ENCODE measurements at regions not wholly inside any gene's neighbourhood (a gene's known extent, or its start where the extent isn't known, plus 50 kb on each side); places are given as distances from the start of the nearest gene placed in this dataset.
"Not testable (repeated sequence)": the region's sequence is repeated elsewhere in the genome, so short reads cannot be mapped to it uniquely, and the experiment has no call there.

DNA sequence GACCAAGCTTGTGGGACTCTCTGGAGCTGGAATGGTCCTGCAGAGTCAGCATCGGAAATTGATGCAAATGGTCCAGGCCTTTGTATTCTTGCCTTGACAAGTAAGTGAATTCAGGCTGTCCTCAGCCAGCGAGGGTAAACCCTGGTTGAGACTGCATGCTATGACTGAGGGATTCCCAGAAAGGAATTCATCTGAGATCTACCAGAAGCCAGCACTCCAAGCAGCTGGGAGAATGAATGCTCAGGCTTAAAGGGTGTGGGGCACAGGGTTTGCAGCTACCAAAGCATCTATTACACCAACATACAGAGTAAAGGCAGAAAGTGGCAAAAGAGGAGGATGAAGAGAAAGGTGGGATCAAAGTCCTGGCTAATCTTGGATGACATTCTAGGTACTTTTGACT is 257.0 kb upstream of the LYPLAL1 start:
- DNase-seq, result no peak

DNA sequence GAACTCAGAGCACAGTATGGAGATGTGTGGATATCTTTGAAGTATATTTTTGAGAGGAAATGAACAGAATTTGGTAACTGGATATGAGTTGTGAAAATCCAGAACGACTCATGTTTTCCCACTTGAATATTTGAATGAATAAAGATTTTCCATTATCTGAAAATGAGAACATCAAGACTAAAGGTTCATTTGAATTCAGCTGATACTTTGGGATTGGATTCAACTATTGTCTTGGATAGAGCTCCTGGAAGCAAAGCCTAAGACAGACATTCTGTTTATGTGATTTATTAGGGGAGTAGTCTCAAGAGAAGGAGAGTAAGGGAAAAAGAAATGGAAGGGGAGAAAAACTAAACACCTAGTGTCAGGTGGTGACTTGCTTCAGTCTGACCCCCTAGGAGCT is 256.0 kb upstream of the LYPLAL1 start:
- DNase-seq, result no peak

DNA sequence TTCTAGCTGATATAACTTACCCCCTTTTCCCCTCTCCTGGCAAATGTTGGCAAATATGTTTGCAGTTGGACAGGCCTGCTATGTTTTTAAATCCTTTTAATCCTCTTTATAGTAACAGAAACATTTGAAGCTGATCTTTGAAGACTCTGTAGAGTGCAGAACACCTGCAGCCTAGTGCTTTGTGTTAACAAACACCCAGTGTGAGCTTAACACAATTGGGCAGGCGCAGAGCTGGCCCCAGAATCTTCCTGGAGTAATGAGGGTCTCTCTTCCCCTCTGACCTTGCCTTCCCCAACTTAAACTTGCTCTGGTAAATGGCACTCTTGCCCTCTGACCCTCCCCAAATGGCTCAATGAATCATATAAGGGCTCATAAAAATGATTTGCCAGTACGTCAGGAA is 247.9 kb upstream of the LYPLAL1 start:
- no peak for DNase-seq

DNA sequence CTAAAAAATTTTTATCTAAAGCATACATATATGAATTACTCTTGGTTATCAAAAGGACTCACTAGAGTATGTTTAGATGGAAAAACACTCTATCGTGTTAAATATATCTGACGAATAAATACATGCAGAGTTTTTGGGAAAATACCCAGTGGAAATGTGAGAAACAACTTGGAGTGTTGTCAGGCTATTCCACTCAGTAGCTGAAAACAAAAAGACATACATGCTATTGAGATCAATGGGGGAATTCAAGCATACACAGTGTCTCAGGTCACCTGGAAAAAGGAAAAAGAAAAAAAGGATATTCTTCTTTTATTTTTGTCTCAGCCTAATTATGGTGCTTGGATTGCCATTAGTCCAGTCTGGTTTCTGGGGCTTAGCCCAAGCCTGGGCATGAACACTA is 247.0 kb upstream of the LYPLAL1 start:
- no peak for DNase-seq

DNA sequence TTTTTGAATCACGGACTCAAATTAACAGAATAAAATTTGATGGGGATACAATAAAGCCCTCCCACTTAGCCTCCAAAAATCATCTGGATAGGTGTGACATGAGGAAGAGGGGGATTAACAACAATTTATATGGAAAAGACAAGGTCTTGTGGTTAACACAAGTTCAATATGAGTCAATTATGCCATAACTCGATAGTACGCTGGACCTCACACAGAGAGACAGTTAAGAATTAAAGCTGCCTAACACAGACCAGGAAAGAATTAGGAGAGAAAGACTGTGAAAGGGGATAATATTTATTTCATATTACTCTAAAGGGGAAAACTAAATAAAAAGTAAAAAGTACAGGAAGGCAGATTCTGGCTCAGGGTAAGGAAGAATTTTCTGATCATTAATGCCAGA is 243.7 kb upstream of the LYPLAL1 start:
- DNase-seq, result no peak

DNA sequence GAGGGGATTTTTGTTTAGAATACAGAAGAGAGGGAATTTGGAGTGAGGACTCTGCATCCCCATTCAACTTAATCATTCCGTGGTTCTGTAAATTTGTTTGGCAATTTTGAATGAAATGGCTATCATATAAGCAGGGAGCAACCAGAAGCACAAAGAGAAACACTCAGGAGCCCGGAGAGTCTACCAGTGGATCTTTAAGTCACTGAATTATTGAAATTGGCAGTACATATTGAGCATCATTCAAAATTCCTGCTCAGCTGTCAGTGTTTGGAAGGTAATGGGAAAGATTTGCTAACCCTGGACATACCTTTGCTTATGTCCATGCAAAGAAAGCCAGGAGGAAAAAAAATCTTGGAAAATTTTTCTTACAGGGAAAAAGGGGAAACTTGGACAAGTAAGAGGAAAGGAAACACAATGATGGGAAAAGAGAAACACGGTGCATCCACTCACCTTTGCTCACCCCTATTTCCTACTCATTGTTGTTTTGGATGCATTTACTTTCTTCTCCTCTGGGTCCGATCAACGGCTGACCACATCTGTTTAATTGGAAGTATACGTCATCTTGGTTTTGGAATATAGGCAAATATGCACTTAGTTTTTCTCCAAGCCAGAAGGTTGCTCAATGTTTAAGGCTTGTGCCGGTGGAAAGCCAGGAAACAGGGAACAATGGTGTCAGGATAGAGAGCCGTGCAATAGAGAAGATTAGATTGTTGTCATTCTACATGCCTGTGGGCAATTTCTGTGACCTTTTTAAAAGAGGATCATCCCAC is 243.0 kb upstream of the LYPLAL1 start:
- DNase-seq, result no peak

DNA sequence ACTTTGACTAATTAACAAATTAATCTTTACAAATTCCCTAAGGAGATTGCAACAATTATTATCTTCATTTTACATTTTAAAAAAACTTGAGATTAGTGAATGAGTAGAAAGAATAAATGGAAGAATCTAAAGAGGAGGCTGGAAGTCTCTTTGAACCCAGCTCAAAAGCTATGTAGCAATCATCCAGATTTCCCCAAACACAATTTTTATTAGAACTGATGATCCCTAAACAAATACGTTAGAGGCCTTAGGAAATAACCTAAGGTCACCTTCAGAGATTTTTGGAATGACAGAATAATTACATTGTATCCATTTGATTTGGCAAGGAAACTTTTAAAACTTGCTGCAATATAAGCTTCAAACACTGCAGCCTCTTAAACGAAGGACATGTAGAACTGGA is 242.4 kb upstream of the LYPLAL1 start:
- no peak for DNase-seq

DNA sequence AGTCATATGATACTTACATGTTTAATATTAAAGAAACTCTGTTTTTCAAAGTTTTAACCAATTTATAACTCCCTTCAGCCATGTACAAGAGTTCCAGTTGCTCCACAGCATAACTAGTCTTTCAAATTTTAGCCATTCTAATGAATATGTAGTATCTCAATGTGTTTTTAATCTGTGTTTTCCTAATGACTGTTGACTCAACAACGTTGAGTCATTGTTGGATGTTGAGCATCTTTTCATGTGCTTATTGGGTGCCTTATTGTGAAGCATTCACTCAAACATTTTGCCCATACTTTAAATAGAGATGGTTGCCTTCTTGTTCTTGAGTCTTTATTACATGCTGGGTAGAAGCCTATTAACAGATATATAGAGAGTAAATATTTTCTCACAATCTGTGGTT is 240.2 kb upstream of the LYPLAL1 start:
- no peak for DNase-seq

DNA sequence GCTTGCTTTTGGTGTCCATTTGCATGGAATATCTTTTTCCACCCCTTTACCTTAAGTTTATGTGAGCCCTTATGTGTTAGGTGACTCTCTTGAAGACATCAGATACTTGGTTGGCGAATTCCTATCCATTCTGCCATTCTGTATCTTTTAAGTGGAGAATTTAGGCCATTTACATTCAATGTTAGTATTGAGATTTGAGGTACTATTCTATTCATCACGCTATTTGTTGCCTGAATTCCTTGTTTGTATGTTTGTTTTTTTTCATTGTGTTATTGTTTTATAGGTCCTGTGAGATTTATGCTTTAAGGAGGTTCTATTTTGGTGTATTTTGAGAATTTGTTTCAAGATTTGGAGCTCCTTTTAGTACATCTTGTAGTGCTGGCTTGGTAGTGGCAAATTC is 238.3 kb upstream of the LYPLAL1 start:
- DNase-seq, result not testable (repeated sequence)

DNA sequence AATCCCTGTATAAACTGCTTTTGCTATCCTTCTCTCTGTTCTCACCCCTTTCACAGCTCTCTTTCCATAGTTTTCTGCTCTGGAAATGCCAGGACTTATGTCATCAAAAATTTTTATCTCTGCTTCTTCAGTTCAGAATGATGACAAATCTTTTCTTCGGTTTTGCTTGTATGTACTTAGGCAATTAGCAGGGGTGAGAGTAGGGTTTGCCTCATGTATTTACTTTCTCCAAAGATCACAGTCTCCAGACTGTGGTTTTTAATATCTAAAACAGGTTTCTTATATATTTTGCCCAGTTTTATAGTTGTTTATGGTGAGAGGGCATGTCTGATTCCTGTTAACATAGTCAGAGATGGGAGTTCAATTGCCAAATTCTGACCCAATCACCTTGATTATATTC is 235.4 kb upstream of the LYPLAL1 start:
- DNase-seq, result no peak

DNA sequence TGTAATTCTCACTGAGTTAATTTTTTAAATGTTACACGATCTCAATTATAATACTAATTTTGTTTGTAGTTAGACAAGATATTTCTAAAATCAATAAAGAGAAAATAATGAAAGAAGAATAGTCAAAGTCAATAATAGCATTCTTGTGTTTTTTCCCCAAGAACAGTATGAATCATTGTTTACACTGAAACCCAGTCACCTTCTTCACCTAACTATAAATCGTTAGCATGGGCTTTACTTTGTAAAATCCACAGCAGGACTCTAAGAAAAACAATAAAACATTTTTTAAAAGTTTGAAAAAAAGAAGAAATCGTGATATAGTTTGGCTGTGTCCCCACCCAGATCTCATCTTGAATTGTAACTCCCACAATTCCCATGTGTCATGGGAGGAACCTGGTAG is 234.6 kb upstream of the LYPLAL1 start:
- DNase-seq, result no peak

DNA sequence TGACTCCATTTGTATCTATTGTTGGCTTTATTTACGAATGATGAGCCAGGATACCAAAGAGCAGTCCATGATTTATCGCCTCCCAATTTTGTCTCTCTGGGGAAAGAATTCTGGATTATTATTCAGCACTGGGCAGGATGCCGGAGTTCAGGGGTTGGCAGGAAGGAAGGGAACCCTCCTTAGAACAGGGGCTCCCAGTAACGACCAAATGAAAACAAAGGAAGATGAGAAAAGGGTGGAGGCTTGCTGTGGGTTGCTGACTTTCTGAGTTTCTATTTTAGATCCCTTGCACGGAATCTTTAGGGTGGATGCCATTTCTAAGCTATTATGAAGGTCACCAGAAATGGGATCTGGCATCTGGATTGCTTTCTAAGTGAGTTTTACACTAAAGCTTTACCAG is 231.2 kb upstream of the LYPLAL1 start:
- no peak for DNase-seq

DNA sequence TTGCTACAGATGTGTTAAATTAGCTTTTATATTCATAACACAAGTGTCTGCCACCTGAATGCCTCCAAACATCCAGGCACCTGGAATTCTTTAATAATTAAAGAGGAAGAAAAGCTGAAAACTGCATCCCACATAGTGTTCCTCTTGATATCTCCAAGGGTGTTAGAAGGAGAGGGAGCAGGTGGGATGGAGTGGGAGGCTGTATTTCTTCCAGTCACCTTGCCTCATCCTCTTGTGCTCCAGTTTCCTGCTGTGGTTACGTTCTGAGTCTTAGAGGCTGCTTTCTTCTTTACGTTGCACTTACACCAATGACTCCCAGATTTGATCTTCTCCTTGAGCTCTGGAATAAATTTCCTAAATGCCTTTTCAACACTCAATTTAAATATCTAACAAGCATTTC is 230.3 kb upstream of the LYPLAL1 start:
- no peak for DNase-seq

DNA sequence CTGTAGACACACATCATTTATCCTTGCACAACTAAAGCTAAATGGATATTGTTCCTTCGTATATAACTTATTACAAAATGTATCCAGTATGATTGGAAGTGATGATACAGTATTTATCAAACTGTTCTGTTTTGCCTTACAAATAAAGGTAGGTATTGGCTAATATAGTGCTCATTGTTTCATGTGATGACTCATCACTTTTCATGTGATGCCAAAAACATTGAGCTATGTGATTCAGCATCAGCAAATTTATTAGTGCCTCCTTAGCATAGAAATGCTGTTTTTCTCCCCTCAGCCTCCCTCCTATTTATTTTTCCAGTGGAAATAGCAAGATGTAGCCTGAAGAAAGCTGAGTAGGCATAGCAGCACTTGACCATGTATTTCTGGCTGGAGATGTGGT is 228.6 kb upstream of the LYPLAL1 start:
- DNase-seq, result no peak

DNA sequence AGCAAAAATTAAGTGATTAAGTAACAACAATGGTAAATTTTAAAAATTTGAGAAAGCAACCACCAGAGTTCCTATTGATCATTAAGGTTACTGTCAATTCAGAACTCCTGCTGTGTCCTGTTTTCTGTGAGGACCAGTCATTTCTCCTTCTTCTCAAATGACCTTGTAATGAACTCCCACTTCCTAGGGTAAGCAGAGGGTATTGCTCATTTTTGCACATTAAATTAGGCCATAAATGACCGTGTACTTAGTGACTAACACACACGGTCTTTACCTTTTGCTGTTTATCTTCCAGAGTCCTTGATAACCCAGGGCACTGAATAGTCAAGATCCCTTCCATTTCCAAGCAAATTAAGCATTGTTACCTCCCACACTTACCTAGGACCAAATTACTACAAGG is 227.5 kb upstream of the LYPLAL1 start:
- DNase-seq, result no peak

DNA sequence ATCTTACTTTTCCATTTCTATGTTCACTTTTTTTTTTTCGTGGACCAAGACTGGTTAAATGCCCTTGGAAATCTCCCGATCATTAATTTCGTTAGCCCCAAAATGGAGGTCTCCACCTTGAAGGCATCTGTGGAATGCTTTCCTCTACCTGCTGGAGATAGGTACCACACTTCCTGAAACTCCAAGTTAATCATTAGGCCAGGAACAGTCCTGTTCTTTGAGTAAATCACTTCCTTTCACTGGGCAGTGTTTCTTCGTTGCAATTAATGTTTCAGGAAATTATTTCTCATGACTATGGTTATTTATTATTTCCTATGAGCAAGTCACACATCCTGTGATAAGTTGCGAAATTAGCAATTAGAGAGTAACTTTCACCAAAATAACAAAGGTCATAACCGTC is 225.2 kb upstream of the LYPLAL1 start:
- DNase-seq, result no peak

DNA sequence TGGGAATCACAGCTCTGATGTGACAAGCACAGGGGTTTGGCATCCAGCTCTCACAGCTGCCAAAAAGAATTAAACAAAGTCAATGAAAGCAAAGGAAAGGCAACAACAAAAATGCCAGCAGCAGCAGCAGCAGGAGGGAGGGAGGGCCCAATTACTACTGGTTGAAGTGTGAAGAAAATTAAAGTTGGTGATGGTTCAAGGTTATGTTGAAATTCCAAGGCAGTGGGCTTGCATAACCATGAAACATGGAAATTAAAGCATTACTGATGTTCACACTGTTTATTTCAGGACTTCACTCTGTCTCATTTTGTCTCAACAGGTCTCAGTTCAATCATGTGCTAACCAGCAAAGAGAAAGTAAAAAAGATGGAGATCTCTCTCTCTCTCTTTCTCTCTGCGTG is 220.3 kb upstream of the LYPLAL1 start:
- DNase-seq, result no peak

DNA sequence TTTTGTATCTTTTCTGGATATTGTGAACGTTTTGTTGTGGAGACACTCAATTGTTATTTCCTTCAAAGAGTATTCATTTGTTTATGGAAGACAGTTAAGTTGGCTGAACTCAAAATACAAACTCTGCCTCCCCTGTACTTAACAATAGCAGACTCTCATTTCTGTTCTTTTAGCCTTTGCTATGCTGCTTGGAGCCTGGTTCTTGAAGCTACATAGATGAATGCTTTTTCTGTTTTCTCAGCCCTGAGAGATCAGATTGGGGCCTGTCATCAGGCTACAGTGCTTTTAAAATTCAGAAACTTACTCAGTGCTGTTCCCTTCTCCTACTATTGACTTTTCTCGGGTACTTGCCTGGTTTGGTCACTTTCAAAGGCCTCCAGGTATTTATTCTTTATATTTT is 215.7 kb upstream of the LYPLAL1 start:
- DNase-seq, result no peak

DNA sequence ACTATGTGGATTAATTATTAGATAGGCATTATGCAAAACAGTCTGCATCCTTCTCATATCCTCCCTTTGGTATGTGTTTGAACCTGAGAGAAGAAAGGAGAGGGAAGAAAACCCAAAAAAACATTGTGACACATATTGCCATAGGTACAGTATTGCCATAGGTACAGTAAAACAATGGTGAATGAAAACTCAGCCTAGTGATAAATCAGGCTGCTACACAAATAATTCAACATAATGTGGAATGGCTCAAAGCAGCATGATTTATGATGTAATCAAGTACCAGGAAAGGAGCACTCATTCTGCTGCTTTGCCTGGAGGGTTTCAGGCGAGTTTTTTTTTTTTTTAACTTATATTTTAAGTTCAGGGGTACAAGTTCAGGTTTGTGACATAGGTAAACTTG is 213.9 kb upstream of the LYPLAL1 start:
- no peak for DNase-seq

DNA sequence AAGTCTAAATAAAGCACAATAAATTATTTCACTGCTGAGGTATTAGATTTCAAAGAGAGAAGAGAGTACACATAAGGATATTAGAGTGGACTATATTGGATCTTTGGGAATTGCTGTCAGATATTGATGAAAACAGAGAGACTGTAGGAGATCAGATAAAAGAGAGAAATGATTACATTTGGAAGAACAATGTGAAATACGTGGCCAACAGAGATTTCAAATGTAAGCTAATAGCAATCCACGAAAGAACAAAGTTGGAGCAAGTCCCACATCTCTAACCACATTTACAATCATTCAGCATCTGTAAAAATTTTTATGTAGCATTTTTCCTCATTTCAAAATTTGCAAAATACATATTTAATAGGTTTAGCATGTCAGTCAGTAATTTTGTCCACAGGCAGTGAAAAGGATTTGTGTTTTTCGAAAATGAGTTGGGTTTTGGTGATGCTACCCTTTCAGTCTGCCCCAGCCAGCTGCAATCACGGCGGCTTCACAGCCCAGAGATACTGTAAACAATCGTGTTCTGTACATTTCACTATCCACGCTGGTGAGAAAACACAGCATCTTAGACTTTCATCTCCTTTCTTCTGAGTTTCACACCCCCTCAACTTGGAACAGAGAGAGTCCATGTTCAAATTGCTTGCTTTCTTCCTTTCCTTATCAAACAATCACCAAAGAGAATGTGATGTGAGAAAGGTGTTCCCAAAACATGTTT is 209.1 kb upstream of the LYPLAL1 start:
- DNase-seq, result no peak

DNA sequence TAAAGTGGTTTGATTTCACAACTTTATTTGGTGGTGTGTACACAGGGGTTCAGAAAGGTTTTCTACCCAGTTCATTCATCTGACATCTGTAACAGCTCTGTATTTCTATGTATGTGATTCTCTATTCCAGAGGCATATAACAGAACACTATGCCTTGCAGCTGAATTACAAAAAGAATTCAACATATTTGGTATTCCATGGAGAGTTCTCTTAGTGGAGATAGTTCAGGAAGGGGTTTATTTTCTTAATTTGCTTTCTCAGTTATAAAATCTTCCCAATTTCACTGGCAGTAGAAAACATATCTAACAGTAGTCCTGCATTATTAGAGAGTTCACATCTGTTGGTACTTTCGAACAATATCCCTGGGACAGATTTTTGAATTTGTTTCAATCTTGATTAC is 207.9 kb upstream of the LYPLAL1 start:
- DNase-seq, result no peak

DNA sequence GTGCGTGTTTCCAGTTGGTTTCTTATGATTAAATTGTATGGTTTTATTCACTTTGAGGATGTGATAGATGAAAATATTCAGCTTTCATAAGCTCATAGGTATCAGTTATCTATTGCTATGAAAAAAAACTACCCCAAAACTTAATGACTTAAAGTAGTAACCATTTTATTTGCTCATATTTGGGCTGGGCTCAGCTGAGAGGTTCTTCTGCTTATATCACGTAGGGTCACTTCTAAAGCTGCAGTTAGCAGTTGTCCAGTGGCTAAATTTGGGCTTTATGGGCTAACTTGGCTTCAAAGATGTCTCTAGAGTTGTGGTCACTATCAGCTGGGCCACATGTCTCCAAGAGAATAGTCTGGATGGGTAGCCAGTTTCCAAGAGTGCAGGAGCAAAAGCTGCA is 206.4 kb upstream of the LYPLAL1 start:
- no peak for DNase-seq

DNA sequence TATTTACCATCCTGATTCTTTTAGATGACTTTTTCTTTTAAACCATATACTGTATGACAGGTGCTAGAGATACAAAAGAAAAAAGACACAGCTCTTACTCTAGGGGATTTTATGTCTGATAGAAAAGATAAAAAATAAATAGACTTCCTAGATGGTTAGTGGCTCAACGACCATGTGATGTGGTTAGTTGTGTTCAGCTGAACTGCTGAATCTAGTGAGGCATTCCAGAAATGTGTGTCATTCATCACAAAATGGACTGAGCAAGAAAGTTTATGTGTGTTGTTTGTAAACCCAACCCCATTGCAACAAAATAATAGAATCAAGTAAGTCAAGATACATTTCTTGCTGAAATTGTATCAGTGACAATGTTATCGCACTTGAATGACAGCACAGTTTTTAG is 205.8 kb upstream of the LYPLAL1 start:
- no peak for DNase-seq

Measured in amygdala (tissue), 56 donors.